CD14-positive monocyte (primary cell): ENCODE measurements at regions not wholly inside any gene's neighbourhood (a gene's known extent, or its start where the extent isn't known, plus 50 kb on each side); places are given as distances from the start of the nearest gene placed in this dataset.

Experiments used
- DNase-seq, 3 donors: peaks; one replicate each; pipeline ENCODE4 v3.0.0-alpha.2; 2011 to 2022
- H2AFZ ChIP-seq: 2 replicates; pipeline ENCODE4 v1.6.0; 2012; ENCODE audit warnings: mild to moderate bottlenecking, low read depth, low read length, inconsistent platforms; ENCODE audit not compliant: insufficient read depth, poor library complexity, severe bottlenecking
- H3K27ac ChIP-seq, 2 donors: 1 replicate in 1 of 2; 2 replicates in 1 of 2; pipeline ENCODE4 v1.5.1; 2012 to 2013; ENCODE audit warnings: low read length in 2 of 2, control low read depth in 1 of 2, inconsistent platforms in 1 of 2, low read depth in 1 of 2, mild to moderate bottlenecking in 1 of 2
- H3K27me3 ChIP-seq, 2 donors: one replicate each; pipeline versions ENCODE4 v1.6.0 to v1.6.1; 2011 to 2013; ENCODE audit warnings: low read length in 2 of 2; ENCODE audit not compliant: control insufficient read depth in 2 of 2, insufficient read depth in 2 of 2
- H3K36me3 ChIP-seq, 2 donors: replicated peaks in 1 of 2; 1 replicate in 1 of 2; 2 replicates in 1 of 2; pipeline versions ENCODE4 v1.5.1 to v1.6.1; 2012 to 2013; ENCODE audit warnings: low read length in 2 of 2, control low read depth in 1 of 2, inconsistent platforms in 1 of 2, mild to moderate bottlenecking in 1 of 2; ENCODE audit not compliant: insufficient read depth in 2 of 2, control insufficient read depth in 1 of 2
- H3K4me1 ChIP-seq, 2 donors: 1 replicate in 1 of 2; 2 replicates in 1 of 2; pipeline versions ENCODE4 v1.5.1 to v1.6.1; 2012 to 2013; ENCODE audit warnings: low read length in 2 of 2, control low read depth in 1 of 2, inconsistent platforms in 1 of 2, mild to moderate bottlenecking in 1 of 2, moderate library complexity in 1 of 2; ENCODE audit not compliant: insufficient read depth in 2 of 2, control insufficient read depth in 1 of 2
- H3K4me2 ChIP-seq: replicated peaks from 2 replicates; pipeline ENCODE3; 2012; ENCODE audit warnings: low read length, moderate library complexity, mild to moderate bottlenecking; ENCODE audit not compliant: poor library complexity, severe bottlenecking; ENCODE audit errors: extremely low read depth
- H3K4me3 ChIP-seq, 3 experiments: fragments of 200-600 bp in 1 of 3; sonication (generic) in 1 of 3; replicated peaks in 1 of 3; 1 replicate in 2 of 3; 2 replicates in 1 of 3; pipeline ENCODE4 v1.5.1; 2011 to 2013; ENCODE audit warnings: low read length in 3 of 3, mild to moderate bottlenecking in 3 of 3, control low read depth in 2 of 3, low read depth in 2 of 3, inconsistent platforms in 1 of 3, moderate library complexity in 1 of 3
- H3K79me2 ChIP-seq: 2 replicates; pipeline ENCODE4 v1.6.0; 2012; ENCODE audit warnings: mild to moderate bottlenecking, control low read depth, inconsistent platforms, low read length, moderate library complexity; ENCODE audit not compliant: insufficient read depth
- H3K9ac ChIP-seq: 2 replicates; pipeline ENCODE4 v1.6.0; 2017; ENCODE audit warnings: low read length, mild to moderate bottlenecking; ENCODE audit not compliant: insufficient read depth, poor library complexity, severe bottlenecking
- H3K9me3 ChIP-seq, 2 donors: replicated peaks in 1 of 2; 1 replicate in 1 of 2; 2 replicates in 1 of 2; pipeline versions ENCODE4 v1.5.1 to v1.6.1; 2012 to 2013; ENCODE audit warnings: low read length in 2 of 2, control low read depth in 1 of 2; ENCODE audit not compliant: control insufficient read depth in 1 of 2, insufficient read depth in 1 of 2
- H4K20me1 ChIP-seq: 2 replicates; pipeline ENCODE4 v1.6.0; 2012; ENCODE audit warnings: mild to moderate bottlenecking, low read length, control low read depth, moderate library complexity; ENCODE audit not compliant: insufficient read depth
- H3K27ac Mint-ChIP-seq, 7 donors: one replicate each; pipeline ENCODE4 v1.8.0; 2020; ENCODE audit warnings: mild to moderate bottlenecking in 7 of 7, mixed read lengths in 7 of 7, moderate library complexity in 6 of 7, inconsistent platforms in 2 of 7
- H3K27me3 Mint-ChIP-seq, 3 donors: one replicate each; pipeline ENCODE4 v1.8.0; 2021 to 2022; ENCODE audit warnings: low read depth in 3 of 3, mild to moderate bottlenecking in 3 of 3, mixed read lengths in 3 of 3, moderate library complexity in 3 of 3, inconsistent platforms in 1 of 3
- H3K36me3 Mint-ChIP-seq, 2 donors: one replicate each; pipeline ENCODE4 v1.8.0; 2020; ENCODE audit warnings: mixed read lengths in 2 of 2, inconsistent platforms in 1 of 2, mild to moderate bottlenecking in 1 of 2
- H3K4me1 Mint-ChIP-seq: one replicate; pipeline ENCODE4 v1.8.0; 2020; ENCODE audit warnings: mild to moderate bottlenecking, mixed read lengths
- H3K4me3 Mint-ChIP-seq, 2 donors: one replicate each; pipeline ENCODE4 v1.8.0; 2020; ENCODE audit warnings: mild to moderate bottlenecking in 2 of 2, mixed read lengths in 2 of 2, moderate library complexity in 1 of 2
- H3K9me3 Mint-ChIP-seq, 7 donors: one replicate each; pipeline ENCODE4 v1.8.0; 2020 to 2022; ENCODE audit warnings: mixed read lengths in 7 of 7, mild to moderate bottlenecking in 6 of 7, moderate library complexity in 6 of 7, inconsistent platforms in 2 of 7
- WGBS: methylation state at CpG from one replicate; pipeline ENCODE4 v1.1.5; 2013; ENCODE audit warnings: missing lambda C conversion rate; ENCODE audit not compliant: insufficient coverage; 5-methylcytosine and 5-hydroxymethylcytosine counted together
- intact Hi-C, 2 donors: fragments of 100-400 bp; cut with micrococcal nuclease; formaldehyde crosslinking; loops; one replicate each; pipeline versions ENCODE4 v1.15.0 to v1.15.1; 2023
- TF ChIP-seq, protein P1 (sequence below): fragments of 200-600 bp; IDR thresholded peaks from one replicate; pipeline ENCODE4 v1.8.0; 2022; ENCODE audit warnings: antibody characterized with exemption, mild to moderate bottlenecking

DNA sequence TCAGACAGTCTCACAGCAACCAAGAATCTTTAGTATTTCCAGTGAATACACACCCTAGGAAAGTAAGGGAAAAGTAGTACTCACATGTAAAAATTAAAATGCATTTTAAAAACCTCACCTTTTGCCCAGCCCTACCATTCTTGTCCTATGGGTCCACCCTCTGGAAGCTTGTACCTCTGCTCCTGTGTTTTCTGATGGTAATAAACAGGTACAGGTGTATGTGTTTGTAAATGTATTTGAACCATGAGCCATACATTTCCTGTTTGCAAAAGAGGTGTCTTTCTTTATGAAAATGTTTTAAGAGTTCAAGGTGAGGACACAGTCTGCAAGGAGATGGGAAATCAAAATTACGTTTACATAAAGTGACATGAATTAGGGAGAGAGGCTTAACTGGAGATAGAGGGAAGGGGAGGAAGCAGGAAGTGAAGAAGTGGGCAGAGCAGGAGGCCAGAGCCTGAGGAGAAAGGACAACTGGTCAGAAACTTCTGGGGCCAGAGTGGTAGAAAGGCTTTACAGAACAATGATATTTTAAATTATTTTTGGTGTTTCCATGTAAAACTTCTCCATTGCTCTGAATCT lies 52.0 kb upstream of the IVNS1ABP start:
- Histone ChIP-seq H3K9ac (no peak overlapping the region), H2AFZ (no peak overlapping the region), H4K20me1 (no peaks in the 10 kb centered on the region), H3K36me3 (no peaks in the 10 kb centered on the region), H3K79me2 (no peaks in the 10 kb centered on the region), H3K4me3 (no peak overlapping the region), H3K4me1 (peaks cover 13 to 14% of the 10 kb centered on the region in 2 donors), H3K27me3 (no peaks in the 10 kb centered on the region), H3K27ac (no peak overlapping the region), H3K9me3 (no peaks in the 10 kb centered on the region), H3K4me2 (no peak overlapping the region)
- intact Hi-C loops, result no loop called here
- Mint-ChIP-seq H3K4me1 (peaks cover 15% of the 10 kb centered on the region), H3K4me3 (no peak overlapping the region), H3K9me3 (peaks cover 0 to 2% (median 0%) of the 10 kb centered on the region in 7 donors), H3K27me3 (peaks cover 0 to 3% (median 1%) of the 10 kb centered on the region in 3 donors), H3K36me3 (peaks cover 0 to 2% of the 10 kb centered on the region in 2 donors), H3K27ac (peak overlapping the region in 1 of 7 donors; percentile 38)
- TF ChIP-seq, protein P1, sequence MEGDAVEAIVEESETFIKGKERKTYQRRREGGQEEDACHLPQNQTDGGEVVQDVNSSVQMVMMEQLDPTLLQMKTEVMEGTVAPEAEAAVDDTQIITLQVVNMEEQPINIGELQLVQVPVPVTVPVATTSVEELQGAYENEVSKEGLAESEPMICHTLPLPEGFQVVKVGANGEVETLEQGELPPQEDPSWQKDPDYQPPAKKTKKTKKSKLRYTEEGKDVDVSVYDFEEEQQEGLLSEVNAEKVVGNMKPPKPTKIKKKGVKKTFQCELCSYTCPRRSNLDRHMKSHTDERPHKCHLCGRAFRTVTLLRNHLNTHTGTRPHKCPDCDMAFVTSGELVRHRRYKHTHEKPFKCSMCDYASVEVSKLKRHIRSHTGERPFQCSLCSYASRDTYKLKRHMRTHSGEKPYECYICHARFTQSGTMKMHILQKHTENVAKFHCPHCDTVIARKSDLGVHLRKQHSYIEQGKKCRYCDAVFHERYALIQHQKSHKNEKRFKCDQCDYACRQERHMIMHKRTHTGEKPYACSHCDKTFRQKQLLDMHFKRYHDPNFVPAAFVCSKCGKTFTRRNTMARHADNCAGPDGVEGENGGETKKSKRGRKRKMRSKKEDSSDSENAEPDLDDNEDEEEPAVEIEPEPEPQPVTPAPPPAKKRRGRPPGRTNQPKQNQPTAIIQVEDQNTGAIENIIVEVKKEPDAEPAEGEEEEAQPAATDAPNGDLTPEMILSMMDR, result no peak
- DNase-seq, result no peak
- WGBS, result 88% methylated on average over 1 of the region's 1 CpG

DNA sequence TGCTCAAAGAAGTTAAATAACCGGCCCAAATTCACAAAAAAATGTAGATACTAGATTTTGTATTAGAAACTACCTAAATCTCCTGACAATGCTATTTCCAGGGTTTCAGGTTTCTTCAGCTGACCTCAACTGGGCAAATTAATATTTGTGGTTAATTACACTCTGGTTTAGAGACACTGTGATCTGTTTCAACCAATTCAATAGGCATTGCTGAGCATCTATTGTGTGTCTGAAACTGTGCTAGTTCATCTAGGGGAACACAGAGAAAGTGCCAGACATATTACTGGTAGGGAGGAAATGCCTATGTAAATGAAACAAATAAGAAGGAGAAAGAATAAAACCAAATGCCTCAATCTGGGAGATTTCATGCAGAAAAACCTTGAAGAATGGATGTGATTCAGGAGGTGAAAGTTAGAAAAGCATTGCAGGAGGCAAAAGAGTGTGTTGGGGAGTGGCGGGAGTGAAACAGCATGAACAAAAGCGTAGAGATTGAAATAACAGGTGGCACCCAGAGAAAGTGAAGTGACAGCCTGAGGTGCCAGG lies 51.3 kb upstream of the IVNS1ABP start:
- Histone ChIP-seq H3K9me3 (no peaks in the 10 kb centered on the region), H3K4me2 (no peak overlapping the region), H4K20me1 (no peaks in the 10 kb centered on the region), H3K4me3 (no peak overlapping the region), H3K27me3 (no peaks in the 10 kb centered on the region), H2AFZ (no peak overlapping the region), H3K4me1 (peaks cover 6 to 8% of the 10 kb centered on the region in 2 donors), H3K36me3 (no peaks in the 10 kb centered on the region), H3K79me2 (no peaks in the 10 kb centered on the region), H3K27ac (no peak overlapping the region), H3K9ac (no peak overlapping the region)
- peaks cover 0 to 2% (median 0%) of the 10 kb centered on the region in 7 donors for H3K9me3 Mint-ChIP-seq
- no peak overlapping the region for H3K4me3 Mint-ChIP-seq
- intact Hi-C loops, result no loop called here
- TF ChIP-seq, protein P1, result no peak
- DNase-seq, result no peak
- H3K4me1 Mint-ChIP-seq, result peaks cover 8% of the 10 kb centered on the region
- WGBS, result 100% methylated on average over 1 of the region's 3 CpGs
- peaks cover 0 to 2% of the 10 kb centered on the region in 2 donors for H3K36me3 Mint-ChIP-seq
- H3K27me3 Mint-ChIP-seq, result peaks cover 0 to 3% (median 1%) of the 10 kb centered on the region in 3 donors
- H3K27ac Mint-ChIP-seq, result peak overlapping the region in 1 of 7 donors; percentile 38
